KG1 (cell line): ENCODE measurements at regions not wholly inside any gene's neighbourhood (a gene's known extent, or its start where the extent isn't known, plus 50 kb on each side); places are given as distances from the start of the nearest gene placed in this dataset.

Source experiments
- DNase-seq: peaks from one replicate; lab custom pipeline; 2025; lab: John Stamatoyannopoulos, UW

DNA sequence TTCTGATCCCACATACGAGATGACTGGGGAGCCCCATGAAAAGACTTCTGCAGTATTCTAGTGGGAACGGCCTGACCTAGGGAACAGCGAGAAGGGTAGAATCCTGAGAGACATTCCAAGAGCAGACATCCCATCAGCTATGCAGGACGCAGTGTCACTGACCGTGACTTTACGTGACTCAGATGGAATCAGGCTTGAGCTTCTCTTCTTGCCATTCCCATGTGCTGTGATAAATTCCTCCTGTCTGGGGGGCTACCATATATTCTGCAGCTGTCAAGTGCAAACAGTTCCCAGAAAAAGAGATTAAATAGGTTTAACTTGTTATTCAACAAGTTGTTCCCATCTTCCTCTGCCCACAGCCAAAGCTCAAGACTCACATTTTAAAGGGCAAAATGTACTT lies 73.1 kb upstream of the PDE1C start:
- DNase-seq = no peak

DNA sequence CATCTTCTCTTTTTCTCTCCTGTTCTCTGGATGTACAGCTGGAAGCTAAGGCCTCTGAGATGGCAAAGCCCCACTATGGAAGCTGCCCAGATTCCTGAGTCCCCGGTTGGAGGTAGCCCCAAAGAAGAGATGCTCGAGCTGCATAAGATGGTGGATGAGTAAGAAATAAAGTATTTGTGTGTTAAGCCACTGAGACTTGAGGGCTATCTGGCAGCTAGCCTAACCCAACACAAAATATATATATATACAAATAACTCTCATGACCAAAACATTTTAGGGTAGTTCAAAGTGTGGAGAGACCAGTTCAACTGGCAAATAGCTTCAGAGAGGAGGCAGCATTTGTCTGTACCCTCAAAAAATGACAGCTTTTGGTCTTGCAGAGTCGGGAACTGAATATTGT lies 72.4 kb upstream of the PDE1C start:
- DNase-seq = no peak

DNA sequence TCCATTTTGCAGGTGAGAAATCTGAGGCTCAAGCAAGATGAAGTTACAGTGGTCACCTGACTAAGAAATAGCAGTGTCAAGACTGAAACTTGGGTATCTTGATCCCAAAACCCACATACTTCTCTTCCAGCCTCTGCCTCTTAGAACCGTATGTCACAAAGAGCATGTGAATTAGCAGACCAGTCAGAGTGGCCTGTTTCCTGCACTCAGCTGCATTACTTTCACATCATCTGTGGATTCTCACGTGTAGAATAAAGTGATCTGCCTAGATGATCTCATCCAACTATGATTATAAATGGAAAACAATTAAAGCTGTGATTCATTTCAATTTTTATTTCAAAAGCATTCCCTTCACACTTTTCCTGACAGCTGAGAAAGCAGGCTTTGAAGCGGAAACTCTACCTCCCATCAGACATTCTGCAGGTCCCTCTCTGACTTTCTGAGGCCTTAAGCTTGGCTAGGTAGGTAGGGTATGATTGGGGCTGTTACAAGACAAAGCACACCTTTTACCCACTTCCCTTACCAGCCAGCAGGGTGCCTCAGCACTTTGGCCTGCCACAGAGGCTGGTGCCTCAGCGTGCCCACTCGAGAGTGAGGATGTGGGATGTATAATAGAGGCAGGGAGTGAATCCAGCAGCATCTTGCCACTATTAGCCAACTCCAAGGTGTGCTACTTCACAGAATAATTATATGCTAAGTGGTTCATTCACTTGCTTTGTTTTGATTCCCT lies 70.2 kb upstream of the PDE1C start:
- no peak for DNase-seq

DNA sequence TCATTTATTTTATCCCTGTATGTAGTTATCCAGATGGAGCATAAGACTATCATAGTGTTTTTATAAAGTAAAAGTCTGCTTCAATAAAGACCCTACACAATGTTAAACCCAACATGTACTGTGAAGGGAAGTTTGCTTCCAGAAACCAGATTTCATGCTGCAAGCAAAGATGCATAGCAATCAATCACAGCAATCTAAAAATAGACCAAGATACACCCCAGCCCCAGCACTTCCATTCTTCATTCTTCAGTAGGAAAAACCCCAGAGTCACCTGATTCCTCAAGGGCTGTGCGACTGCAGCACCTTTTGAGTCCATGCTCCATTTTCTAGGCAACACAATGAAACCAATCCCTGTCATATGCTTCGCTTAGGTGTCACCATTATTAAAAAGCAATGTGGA lies 66.9 kb upstream of the PDE1C start:
- DNase-seq = no peak

DNA sequence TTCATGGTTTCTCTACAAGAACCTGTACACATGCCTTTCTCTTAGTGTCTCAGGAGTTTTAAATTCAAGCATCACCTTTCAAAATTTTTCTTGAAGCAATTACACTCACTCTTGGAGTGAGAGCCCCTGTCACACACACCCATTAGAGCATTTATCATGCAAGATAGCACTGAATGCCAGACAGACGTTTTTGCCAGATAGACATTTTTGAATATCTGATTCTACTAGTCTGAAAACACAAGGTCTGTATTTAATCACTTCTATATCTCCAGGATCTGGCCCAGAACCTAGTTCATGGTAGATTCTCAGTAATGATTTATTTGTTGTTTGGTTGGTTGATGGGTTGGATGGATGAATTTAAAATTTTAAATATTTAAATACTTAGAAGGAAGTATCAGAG lies 60.9 kb upstream of the PDE1C start:
- DNase-seq = no peak

DNA sequence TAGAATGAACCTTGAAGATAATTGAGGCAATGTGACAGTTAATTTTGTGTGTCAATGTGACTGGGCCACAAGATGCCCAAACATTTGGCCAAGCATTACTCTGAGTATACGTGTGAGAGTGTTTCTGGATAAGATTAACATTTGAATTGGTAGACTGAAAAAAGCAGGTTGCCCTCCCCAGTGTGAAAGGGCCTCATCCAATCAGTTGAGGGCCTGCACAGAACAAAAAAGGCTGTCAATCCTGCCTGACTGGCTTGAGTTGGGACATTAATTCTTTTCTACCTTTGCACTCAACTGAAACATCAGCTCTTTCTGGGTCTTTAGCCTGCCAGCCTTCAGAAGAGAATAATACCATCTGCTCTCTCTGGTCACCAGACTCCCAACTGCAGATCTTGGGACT lies 56.6 kb upstream of the PDE1C start:
- DNase-seq = no peak
